Omental fat pad (tissue), 3 donors: ENCODE measurements at regions not wholly inside any gene's neighbourhood (a gene's known extent, or its start where the extent isn't known, plus 50 kb on each side); places are given as distances from the start of the nearest gene placed in this dataset.

Experiments
- ATAC-seq: fragments of 150-250 bp; one replicate; pipeline ENCODE4 v1.9.1; 2016; ENCODE audit warnings: mild to moderate bottlenecking, moderate library complexity; ENCODE audit not compliant: low FRiP score
- DNase-seq: peaks from one replicate; pipeline ENCODE4 v3.0.0-alpha.2; 2019; ENCODE audit warnings: low spot score
- CTCF ChIP-seq, 3 donors: fragments of 450-650 bp; IDR thresholded peaks; one replicate each; pipeline ENCODE4 v1.5.1; 2016 to 2017; ENCODE audit warnings: antibody characterized with exemption in 3 of 3, mild to moderate bottlenecking in 3 of 3, moderate library complexity in 2 of 3

DNA sequence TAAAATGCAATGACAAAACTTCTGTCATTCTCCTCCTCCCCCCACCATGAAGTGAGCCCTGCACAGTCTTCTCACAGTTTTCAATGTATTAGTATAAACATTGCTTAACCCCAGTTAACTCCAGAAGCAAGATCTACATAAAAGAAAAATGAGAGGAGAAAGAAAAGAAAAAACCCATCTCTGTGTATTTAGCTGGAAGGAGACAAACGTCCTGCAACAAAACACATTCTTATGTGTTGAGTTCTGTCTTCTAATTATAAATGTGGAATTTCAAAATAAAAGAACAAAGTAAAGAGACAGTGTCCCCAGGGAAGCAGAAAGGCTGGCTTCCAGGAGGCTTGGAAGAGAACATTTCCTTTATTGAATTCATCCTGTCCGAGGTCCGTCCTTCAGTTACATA, 491.9 kb upstream of the TUSC1 start:
- DNase-seq: no peak
- no peak for TF ChIP-seq CTCF (IDR thresholded peaks at IDR 0.05)
- no peak for ATAC-seq

DNA sequence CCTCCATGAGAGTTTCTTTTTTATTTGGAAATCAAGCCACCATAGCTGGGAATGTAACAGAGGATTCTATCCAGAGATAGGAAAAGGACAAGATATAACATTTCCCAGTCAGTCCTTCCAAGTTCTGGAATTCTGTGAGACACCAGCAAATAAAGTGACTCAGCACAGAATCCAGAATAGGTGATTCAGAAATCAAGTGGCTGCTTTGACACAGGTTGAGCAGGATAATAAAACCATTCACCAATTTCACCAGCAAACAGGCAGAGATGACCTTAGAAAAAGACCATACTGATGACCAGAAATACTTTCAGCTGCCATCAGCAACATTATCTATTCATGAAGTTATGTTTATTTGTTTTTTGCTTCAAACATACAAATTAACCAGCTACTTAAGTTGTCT, 491.5 kb upstream of the TUSC1 start:
- TF ChIP-seq CTCF (IDR thresholded peaks at IDR 0.05): no peak
- no peak for ATAC-seq
- DNase-seq: no peak

DNA sequence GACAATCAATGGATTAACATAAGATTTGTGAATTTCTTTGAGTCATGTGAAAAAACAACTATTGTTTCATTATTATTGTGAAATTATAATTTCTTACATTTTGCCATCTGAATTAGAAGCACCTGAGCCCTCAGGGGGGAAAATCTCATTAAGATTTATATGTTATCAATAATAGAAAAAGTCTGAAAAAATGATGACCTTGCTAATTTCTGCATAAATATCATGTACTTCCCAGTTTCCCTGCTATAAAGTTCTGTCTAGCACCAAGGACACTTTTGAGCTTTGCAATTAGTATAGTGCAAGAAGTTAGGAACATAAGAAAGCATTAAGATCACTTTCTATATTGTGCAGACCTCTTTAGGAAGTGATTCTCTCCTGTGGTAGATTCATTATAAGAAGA, 488.3 kb upstream of the TUSC1 start:
- DNase-seq: no peak
- no peak for TF ChIP-seq CTCF (IDR thresholded peaks at IDR 0.05)
- no peak for ATAC-seq

GRCh38 chr9:26165426-26165825, 487.2 kb upstream of the TUSC1 start:
- DNase-seq (no peak), ATAC-seq (no peak)
- TF ChIP-seq CTCF (IDR thresholded peaks at IDR 0.05): no peak

- ATAC-seq (no peak), DNase-seq (no peak)
- no peak for TF ChIP-seq CTCF (IDR thresholded peaks at IDR 0.05)
Measured at GRCh38 chr9:26163931-26164330, 485.7 kb upstream of the TUSC1 start.

- DNase-seq (no peak), ATAC-seq (no peak)
- no peak for TF ChIP-seq CTCF (IDR thresholded peaks at IDR 0.05)
Measured at GRCh38 chr9:26159575-26160392, 481.5 kb upstream of the TUSC1 start.

- DNase-seq: no peak
- no peak for TF ChIP-seq CTCF (IDR thresholded peaks at IDR 0.05)
Measured at GRCh38 chr9:26158631-26159150, 480.4 kb upstream of the TUSC1 start.

More at GRCh38 chr9:26158631-26159150, 480.4 kb upstream of the TUSC1 start:
- no peak for ATAC-seq
